Stimulated activated CD8-positive, alpha-beta memory T cell treated with anti-CD3 and anti-CD28 coated beads, Interleukin-4, amount 100 ng/mL, for 4 hours (primary cell): ENCODE measurements at regions not wholly inside any gene's neighbourhood (a gene's known extent, or its start where the extent isn't known, plus 50 kb on each side); places are given as distances from the start of the nearest gene placed in this dataset.

Experiments used
- DNase-seq, 2 donors: peaks; one replicate each; pipeline ENCODE4 v3.0.0-alpha.2; 2020; ENCODE audit warnings: low read depth in 2 of 2, low spot score in 1 of 2

DNA sequence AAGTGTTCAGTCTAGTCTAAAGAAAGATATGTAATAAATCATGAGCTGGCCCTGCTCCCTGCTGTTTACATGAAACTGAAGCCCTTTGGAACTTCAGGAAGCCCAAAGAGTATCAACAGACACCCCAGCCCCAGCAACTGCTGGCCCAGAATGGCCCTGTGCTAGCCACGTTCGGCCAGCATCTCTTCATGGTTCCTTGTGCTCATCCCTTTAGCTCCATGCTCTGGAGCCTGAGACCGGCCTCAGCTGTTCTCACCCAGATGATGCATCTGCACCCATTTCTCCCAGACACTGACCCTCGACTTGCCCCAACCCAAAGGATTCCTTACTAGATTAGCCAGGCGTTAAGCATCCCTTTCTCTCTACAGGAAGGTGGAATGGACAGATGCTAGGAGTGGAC lies 207.3 kb downstream of the HS3ST3B1 start:
- DNase-seq: no peak

DNA sequence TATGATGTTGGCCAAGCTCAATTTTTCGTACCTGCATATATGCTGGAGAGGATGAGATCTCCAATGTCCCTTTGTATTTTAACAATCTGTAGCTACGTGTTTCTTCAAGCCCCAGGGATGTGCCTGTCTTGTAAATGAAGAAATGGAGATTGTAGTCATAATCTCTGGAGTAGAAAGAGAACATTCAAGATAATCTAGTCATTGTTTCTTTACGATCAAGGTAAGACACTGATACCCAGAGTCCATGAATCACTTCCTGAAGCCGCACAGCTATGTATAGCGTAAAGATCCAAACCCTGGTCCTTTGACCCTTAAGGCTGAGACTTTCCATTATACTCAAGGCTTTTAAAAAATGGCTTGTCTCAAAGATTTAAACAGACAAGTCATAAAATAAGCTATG lies 205.5 kb downstream of the HS3ST3B1 start:
- DNase-seq: no peak

DNA sequence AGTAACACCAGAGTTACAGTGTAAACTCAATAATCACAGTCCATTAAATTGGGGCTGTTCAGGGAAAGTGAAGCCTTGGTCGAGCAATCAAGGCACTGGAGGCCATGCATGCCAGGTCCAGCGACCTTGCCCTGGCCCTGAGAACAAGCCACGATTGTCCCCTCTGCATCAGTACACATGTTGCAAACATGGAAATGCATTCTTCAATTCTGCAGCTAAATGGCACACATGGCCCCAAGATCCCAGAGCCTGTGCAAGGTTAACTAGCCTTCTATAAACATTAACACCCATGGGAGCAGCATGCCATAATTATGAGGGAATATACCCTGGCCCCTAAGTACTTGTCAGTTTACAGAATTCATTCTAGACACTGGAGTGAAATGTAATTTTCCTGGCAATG lies 204.7 kb downstream of the HS3ST3B1 start:
- DNase-seq: no peak

DNA sequence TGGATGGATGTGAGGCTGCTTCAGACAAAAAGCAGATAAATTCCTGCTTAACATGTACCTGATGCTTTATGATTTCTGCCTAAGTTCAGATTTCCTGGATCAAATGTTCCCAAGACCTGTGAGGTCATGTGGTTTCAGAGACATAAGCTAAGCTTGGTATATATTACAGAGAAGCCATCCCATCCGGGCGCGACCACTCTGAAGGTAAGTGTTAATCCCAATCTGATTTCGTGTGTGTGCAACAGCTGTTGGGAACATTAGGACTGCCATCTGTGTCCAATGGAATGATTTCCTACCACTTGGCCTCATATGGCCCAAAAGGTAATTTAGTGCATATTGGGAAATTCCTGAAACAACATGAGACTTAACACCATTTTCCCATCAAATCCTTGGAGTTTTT lies 199.1 kb downstream of the HS3ST3B1 start:
- DNase-seq: no peak

GRCh38 chr17:14498812-14499211 lies 197.9 kb downstream of the HS3ST3B1 start:
- no peak for DNase-seq

DNA sequence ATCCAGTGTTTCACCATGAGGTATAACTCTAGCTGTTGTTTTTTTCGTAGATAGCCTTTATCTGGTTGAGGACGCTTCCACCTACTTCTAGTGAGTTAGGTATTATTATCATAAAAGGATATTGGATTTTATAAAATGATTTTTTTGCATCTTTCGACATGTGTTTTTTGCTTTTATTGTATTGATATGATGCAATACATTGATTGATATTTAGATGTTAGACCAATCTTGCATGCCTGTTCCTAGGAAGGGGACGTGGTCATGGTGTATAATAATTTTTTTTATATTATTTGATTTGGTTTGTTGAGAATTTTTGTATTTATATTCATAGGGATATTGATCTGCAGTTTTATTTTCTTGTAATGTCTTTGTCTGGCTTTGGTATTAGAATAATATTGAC lies 193.3 kb downstream of the HS3ST3B1 start:
- DNase-seq: no peak

GRCh38 chr17:14489986-14490385 lies 189.1 kb downstream of the HS3ST3B1 start:
- no peak for DNase-seq

DNA sequence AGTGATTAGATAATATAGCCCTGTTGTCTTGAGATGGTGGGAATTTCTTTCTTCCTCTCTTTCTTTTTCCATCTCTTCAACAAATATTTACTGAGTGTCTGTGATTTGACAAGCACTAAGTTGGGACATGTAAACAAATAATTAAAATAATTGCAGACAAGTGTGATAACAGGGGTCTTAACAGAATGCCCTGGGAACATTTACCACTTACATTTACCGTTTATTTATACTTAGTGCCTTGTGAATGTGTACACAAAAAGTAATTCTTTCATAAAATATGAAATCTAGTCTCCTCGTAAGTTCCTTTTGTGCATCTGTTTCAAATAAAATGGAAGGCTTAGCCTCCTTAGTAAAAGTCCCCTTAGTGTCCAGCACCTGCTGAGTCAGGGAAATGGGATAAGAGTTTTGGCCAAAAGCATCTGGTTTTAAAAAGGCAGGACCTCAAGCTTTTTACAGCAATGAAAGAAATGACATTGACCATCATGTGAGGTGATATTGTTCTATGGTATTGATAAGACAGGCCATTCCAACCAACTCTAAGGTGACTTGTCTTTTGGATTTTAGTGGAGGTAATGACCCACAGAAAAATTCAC lies 188.2 kb downstream of the HS3ST3B1 start:
- no peak for DNase-seq

- no peak for DNase-seq
These were observed 186.2 kb downstream of the HS3ST3B1 start for GRCh38 chr17:14487068-14487467.

DNA sequence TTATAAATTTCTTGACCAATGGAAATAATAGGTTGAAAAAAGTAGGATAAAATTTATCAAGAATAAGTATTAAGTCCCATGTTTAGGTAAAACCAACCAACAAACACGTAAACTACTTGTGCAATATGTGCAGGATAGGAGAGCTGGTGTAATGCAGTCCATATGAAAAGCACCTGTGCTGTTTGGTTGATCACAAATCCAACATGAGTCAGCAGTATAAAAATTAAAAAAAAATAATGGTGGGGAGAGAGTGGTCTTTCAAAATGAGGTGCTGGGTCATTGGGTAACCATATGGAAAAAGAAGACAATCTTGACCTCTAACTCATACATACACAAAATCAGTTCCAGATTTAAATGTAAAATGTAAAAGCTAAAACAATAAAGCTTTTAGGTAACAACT lies 181.8 kb downstream of the HS3ST3B1 start:
- no peak for DNase-seq

DNA sequence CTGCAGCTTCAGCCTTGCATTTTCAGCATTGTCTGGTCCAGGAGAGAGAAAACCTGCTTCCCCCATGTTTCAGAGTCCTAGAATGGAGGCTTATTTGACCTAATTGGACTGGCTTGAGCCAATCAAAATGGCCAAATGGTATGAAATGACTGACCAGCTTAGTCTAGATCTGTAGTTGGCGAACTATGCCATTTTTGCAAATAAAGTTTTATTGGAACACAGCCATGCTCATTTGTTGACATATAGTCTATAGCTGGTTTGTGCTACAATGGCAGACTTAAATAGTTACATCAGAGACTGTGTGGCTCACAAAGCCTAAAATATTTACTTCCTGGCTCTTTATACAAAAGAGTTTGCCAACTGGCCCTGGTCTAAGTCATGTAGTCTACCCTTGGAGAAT lies 180.8 kb downstream of the HS3ST3B1 start:
- no peak for DNase-seq

DNA sequence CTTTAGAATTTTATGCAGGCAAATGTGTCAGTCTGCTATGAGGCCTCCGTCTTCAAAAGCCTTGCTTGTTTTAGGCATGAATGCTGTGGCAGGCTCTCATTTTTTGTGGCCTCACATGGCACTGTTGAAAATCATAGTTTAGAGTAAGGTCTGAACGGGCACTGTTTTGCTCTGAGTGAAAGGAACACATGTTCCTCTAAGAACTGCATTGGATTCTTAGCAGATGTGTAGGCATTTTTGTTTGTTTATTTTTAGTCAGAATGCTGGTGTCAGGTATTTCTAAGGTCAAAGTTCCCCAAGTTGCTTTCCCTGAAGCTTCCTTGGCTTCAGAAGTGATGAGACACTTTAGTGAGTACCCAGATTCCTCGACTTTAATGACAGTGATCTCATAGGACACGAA lies 173.7 kb downstream of the HS3ST3B1 start:
- DNase-seq: no peak

DNA sequence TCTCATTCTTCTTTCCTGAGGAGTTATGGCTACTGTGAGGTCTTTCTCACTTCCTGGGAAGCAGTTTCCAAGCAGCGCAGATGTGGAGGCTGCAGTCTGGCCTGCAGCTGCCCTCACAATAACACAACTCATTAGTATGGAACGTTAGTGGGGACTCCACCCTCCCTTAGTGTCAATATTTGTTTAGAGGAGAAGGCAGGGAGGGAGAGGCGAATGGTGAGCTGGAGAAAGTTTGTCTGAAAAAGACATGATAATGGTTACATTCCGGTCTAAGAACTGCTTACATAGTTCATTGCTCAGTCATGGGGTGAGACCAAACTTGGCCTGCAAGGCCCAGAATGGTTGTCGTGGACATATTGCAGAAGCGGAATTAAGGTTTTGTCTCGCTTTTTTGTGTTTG lies 170.2 kb downstream of the HS3ST3B1 start:
- DNase-seq: no peak

- no peak for DNase-seq
These were observed 169.5 kb downstream of the HS3ST3B1 start for GRCh38 chr17:14470417-14470816.

- no peak for DNase-seq
These were observed 169.1 kb downstream of the HS3ST3B1 start for GRCh38 chr17:14469971-14470370.

- DNase-seq: no peak
These were observed 168.0 kb downstream of the HS3ST3B1 start for GRCh38 chr17:14468858-14469257.

DNA sequence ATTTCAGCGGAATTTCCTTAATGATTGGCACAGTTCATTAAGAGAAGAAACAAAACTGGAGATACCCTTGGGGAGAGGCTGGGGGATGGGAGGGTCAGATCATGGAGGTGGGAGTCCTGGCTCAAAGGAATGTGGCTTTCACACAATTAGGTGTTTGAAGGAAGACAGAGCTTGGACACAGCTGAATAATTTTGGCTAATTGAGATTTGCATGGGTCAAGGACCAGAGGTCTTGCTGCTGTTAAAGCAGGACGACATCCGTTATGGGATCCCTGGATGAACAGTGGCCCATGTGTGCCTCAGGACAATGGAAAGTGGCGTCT lies 160.3 kb downstream of the HS3ST3B1 start:
- no peak for DNase-seq

DNA sequence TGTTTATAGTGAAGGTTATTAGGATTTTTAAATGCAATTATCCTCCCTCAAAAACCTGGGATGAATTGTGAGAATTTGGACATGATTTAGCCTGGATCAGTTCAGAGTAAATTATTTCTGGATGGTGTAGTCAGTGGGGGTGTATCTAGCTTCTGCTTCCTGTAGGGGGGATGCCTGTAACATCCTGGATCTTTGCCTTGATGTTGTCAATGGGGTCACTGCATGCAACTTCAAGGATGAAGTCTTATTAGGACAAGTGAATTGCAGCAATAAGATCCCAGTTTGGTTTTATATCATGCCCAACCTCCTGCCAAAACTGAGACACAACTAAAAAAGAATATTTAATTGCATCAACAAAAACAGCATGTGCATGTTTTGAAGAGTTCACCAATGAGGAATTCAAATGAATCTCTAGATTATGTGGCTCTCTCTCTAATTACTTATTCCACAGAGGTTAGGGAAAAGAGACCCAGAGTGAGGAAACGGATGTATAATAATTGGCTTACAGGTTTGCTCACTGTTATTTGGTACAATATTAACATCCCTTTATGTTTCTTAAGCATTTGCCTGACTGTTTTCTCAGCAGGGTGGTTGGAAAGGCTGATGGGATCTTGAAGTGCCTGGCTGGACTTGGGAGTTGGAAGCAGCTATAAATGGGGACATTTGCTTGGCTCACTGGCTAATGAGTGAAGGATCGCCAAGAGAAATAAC lies 159.8 kb downstream of the HS3ST3B1 start:
- no peak for DNase-seq

DNA sequence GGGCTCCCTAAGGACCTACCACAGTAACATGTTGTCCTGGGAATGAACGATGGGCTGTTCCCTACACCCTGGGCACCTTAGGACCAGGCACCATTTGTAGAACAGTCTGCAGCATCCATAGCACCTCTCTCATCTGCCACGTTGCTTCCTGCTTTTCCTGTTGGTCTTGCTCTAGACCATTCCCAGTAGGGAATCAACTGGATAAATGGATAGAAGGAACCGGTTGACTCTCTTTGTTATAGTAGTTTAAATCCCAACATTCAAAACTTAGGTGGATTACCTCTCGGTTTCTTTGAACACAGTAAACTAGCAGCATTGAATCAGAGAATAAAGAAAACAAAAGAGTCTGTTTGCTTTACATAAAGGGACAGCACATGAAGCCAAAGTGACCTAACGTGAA lies 159.1 kb downstream of the HS3ST3B1 start:
- no peak for DNase-seq

DNA sequence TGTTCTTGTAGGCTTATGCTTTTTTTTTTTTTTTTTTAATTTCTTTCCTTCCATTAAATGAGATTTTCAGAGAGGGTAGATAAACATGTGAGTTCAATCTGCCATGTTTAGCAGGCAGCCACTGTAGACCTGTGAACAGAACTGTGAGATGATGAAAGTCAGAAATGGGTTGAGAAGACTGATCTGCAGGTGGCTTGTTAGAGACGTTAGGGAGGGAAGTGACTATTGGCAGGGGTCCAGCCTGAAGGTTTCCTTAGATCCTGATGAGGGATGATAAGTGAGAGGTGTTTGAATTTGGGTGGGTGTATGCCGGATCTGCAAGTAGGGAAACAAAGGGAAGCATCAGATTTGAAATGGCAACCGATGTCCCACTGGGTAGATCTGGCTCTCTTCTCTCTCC lies 157.8 kb downstream of the HS3ST3B1 start:
- no peak for DNase-seq

GRCh38 chr17:14454746-14455145 lies 153.9 kb downstream of the HS3ST3B1 start:
- no peak for DNase-seq

DNA sequence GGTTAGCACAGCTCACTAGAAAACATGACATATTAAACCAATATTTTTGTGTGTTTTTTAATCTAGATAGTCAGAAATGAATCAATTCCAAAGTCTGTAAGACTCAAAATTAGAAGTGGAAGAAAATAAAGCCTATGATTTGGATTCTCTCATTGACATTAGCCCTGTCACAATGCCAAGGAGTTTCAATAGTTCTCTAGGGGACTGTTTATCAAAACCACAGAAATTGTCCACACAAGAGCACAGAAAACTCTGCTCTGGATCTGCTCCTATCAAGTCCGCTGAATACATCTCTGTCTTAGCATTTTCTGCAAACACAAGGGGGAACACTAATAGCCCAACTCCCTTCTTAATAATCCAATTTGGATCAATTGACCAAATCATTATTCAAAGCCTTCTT lies 152.0 kb downstream of the HS3ST3B1 start:
- DNase-seq: no peak

GRCh38 chr17:14451729-14452191 lies 150.9 kb downstream of the HS3ST3B1 start:
- no peak for DNase-seq
